Activated CD8-positive, alpha-beta T cell treated with anti-CD3 and anti-CD28 coated beads for 36 hours (primary cell): ENCODE measurements at regions not wholly inside any gene's neighbourhood (a gene's known extent, or its start where the extent isn't known, plus 50 kb on each side); places are given as distances from the start of the nearest gene placed in this dataset.

Experiments used
- ATAC-seq: fragments of 200-7000 bp; cut with Tn5 transposase; one replicate; pipeline ENCODE4 v1.10.0; 2021; ENCODE audit warnings: mild to moderate bottlenecking, moderate library complexity
- CTCF ChIA-PET: fragments of 350-600 bp; sonication (Branson Sonifier 250); formaldehyde crosslinking; loops from one replicate; lab custom pipeline; 2021; ENCODE audit warnings: antibody characterized with exemption; lab: Charles Lee
- POLR2A ChIA-PET: fragments of 350-600 bp; sonication (Branson Sonifier 250); formaldehyde crosslinking; loops from one replicate; lab custom pipeline; 2021; ENCODE audit warnings: antibody characterized with exemption; lab: Charles Lee
- DNase-seq: peaks from one replicate; pipeline ENCODE4 v3.0.0-alpha.2; 2020
- H3K27ac Mint-ChIP-seq: one replicate; pipeline ENCODE4 v1.8.0; 2021; ENCODE audit warnings: mild to moderate bottlenecking, mixed read lengths
- H3K27me3 Mint-ChIP-seq: one replicate; pipeline ENCODE4 v1.8.0; 2021; ENCODE audit warnings: mixed read lengths
- H3K36me3 Mint-ChIP-seq: one replicate; pipeline ENCODE4 v1.8.0; 2021; ENCODE audit warnings: low read depth, mixed read lengths
- H3K4me1 Mint-ChIP-seq: one replicate; pipeline ENCODE4 v1.8.0; 2021; ENCODE audit warnings: low read depth, mixed read lengths
- H3K4me3 Mint-ChIP-seq: one replicate; pipeline ENCODE4 v1.8.0; 2021; ENCODE audit warnings: mild to moderate bottlenecking, moderate library complexity, mixed read lengths
- H3K9me3 Mint-ChIP-seq: one replicate; pipeline ENCODE4 v1.8.0; 2021; ENCODE audit warnings: mixed read lengths
- intact Hi-C: fragments of 100-400 bp; cut with micrococcal nuclease; formaldehyde crosslinking; loops from one replicate; pipeline ENCODE4 v1.10.0; 2022
- TF ChIP-seq, protein P1 (sequence below): fragments of 200-600 bp; IDR thresholded peaks from one replicate; pipeline ENCODE4 v1.8.0; 2022; ENCODE audit warnings: antibody characterized with exemption, mild to moderate bottlenecking

- DNase-seq (no peak), ATAC-seq (no peak)
- Mint-ChIP-seq H3K4me1 (no peaks in the 10 kb centered on the region), H3K27me3 (no peaks in the 10 kb centered on the region), H3K27ac (no peak overlapping the region), H3K9me3 (no peaks in the 10 kb centered on the region), H3K36me3 (no peaks in the 10 kb centered on the region), H3K4me3 (no peak overlapping the region)
- CTCF ChIA-PET, result interaction anchor here (1.5 kb wide), 1 partner anchor 88 kb away, joined by 3 read pairs; no protein-coding TSS in a partner anchor
- TF ChIP-seq, protein P1, sequence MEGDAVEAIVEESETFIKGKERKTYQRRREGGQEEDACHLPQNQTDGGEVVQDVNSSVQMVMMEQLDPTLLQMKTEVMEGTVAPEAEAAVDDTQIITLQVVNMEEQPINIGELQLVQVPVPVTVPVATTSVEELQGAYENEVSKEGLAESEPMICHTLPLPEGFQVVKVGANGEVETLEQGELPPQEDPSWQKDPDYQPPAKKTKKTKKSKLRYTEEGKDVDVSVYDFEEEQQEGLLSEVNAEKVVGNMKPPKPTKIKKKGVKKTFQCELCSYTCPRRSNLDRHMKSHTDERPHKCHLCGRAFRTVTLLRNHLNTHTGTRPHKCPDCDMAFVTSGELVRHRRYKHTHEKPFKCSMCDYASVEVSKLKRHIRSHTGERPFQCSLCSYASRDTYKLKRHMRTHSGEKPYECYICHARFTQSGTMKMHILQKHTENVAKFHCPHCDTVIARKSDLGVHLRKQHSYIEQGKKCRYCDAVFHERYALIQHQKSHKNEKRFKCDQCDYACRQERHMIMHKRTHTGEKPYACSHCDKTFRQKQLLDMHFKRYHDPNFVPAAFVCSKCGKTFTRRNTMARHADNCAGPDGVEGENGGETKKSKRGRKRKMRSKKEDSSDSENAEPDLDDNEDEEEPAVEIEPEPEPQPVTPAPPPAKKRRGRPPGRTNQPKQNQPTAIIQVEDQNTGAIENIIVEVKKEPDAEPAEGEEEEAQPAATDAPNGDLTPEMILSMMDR, result no peak
- POLR2A ChIA-PET, result no interaction called here
- intact Hi-C loops, result loop anchor here (10.0 kb wide), 1 partner anchor 138 kb away; no protein-coding TSS in a partner anchor
Measured at GRCh38 chr7:33757050-33757449, 148.3 kb upstream of the BMPER start.

DNA sequence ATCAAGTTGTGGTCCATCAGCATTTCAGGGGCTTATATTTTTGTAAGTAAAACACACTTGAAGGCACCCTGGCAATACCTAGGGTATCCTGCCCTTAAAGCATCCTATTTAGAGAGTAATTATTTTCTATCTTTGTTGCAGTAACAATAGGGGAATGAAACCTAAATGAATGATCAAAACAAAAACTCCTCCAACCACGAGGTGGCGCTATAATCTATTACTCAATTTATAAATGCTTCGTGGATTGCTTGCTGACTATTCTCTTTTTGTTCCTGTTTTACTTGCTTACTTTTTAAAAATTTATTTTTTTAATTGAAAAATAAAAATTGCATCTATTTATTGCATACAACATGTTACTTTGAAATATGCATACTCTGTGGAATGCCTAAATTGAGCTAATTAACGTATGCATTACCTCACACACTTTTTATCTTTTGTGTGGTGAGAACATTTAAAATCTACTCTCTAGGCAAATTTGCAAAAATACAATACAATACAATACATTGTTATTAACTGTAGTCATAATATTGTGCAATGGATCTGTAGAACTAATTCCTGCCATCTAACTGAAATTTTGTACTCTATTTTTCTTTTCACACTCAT, 147.7 kb upstream of the BMPER start:
- no peak overlapping the region for H3K4me3 Mint-ChIP-seq
- H3K27ac Mint-ChIP-seq, result no peak overlapping the region
- no peaks in the 10 kb centered on the region for H3K36me3 Mint-ChIP-seq
- DNase-seq (peak; percentile 57), ATAC-seq (no peak)
- H3K27me3 Mint-ChIP-seq, result no peaks in the 10 kb centered on the region
- ChIA-PET CTCF (interaction anchor here (0.5 to 2.3 kb wide), 13 partner anchors 9 to 998 kb away, joined by 3 to 14 read pairs (median 4); no protein-coding TSS in a partner anchor), POLR2A (no interaction called here)
- H3K4me1 Mint-ChIP-seq, result no peaks in the 10 kb centered on the region
- H3K9me3 Mint-ChIP-seq, result no peaks in the 10 kb centered on the region
- intact Hi-C loops, result loop anchor here (10.0 kb wide), 1 partner anchor 137 kb away; no protein-coding TSS in a partner anchor
- TF ChIP-seq, protein P1, result peak; percentile 75

- Mint-ChIP-seq H3K4me1 (no peaks in the 10 kb centered on the region), H3K9me3 (no peaks in the 10 kb centered on the region), H3K36me3 (no peaks in the 10 kb centered on the region), H3K4me3 (no peak overlapping the region), H3K27me3 (no peaks in the 10 kb centered on the region), H3K27ac (no peak overlapping the region)
- POLR2A ChIA-PET, result no interaction called here
- DNase-seq (no peak), ATAC-seq (no peak)
- CTCF ChIA-PET, result interaction anchor here (0.6 to 1.6 kb wide), 4 partner anchors 13 to 1571 kb away, joined by 3 to 7 read pairs (median 6); no protein-coding TSS in a partner anchor
- TF ChIP-seq, protein P1, result no peak
- intact Hi-C loops, result no loop called here
Measured at GRCh38 chr7:33760146-33760545, 145.2 kb upstream of the BMPER start.

- no peak for ATAC-seq
Measured at GRCh38 chr7:33760834-33761233, 144.5 kb upstream of the BMPER start.

More at GRCh38 chr7:33760834-33761233, 144.5 kb upstream of the BMPER start:
- ChIA-PET POLR2A (no interaction called here), CTCF (interaction anchor here (1.0 to 1.6 kb wide), 3 partner anchors 9 to 134 kb away, joined by 3 to 6 read pairs (median 5); no protein-coding TSS in a partner anchor)
- Mint-ChIP-seq H3K36me3 (no peaks in the 10 kb centered on the region), H3K4me3 (no peak overlapping the region), H3K27me3 (no peaks in the 10 kb centered on the region), H3K9me3 (no peaks in the 10 kb centered on the region), H3K27ac (no peak overlapping the region), H3K4me1 (no peaks in the 10 kb centered on the region)
- intact Hi-C loops, result no loop called here
- no peak for DNase-seq
- TF ChIP-seq, protein P1, result no peak
